ENCODE measurements at regions not wholly inside any gene's neighbourhood (a gene's known extent, or its start where the extent isn't known, plus 50 kb on each side); places are given as distances from the start of the nearest gene placed in this dataset.
A peak's percentile ranks its signal among the peaks of the same experiment; 100 is the strongest.

DNA sequence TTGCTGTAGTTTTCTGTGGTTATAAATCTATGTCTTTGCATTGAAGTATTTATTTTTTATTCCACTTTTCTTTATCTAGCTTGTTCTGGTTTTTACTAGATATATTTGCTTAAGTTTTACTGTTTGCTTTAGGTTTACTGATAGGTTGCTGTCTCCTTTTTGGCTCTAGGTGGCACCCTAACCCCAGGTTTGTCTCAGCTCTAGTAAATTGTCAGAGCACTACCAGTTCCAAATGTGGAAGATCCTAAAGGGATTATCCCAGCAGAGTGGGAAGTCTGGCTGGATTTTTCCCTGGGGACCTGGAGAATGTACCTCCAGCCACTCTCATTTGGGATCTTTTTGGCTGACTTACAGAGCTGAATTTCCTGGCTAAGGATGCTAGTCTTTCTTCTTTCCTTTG, 106.1 kb downstream of the PBDC1 start:
- TF ChIP-seq CEBPB (IDR thresholded peaks at IDR 0.05; ENCODE audit: low read depth, low read length), result no peak
- TF ChIP-seq CTCF (conservative IDR thresholded peaks at IDR 0.05; ENCODE audit: low read depth, low read length), result peak; percentile 69
- no peak for TF ChIP-seq RCOR1 (IDR thresholded peaks at IDR 0.05; ENCODE audit: insufficient replicate concordance, low read length)
- no peak for TF ChIP-seq POLR2A (IDR thresholded peaks at IDR 0.05; ENCODE audit: low read depth, low read length)
- no peak for TF ChIP-seq MXI1 (IDR thresholded peaks at IDR 0.05; ENCODE audit: borderline replicate concordance, low read depth, low read length)
- peak; percentile 74 for TF ChIP-seq RAD21 (IDR thresholded peaks at IDR 0.05; ENCODE audit: low read length)
- TF ChIP-seq MAFK (IDR thresholded peaks at IDR 0.05; ENCODE audit: low read depth, low read length), result no peak
- TF ChIP-seq RFX5 (IDR thresholded peaks at IDR 0.05; ENCODE audit: low read depth, low read length), result no peak
- TF ChIP-seq BHLHE40 (IDR thresholded peaks at IDR 0.05; ENCODE audit: low read depth, low read length), result no peak

Data from IMR-90 (cell line).